K562 (cell line): ENCODE measurements at regions not wholly inside any gene's neighbourhood (a gene's known extent, or its start where the extent isn't known, plus 50 kb on each side); places are given as distances from the start of the nearest gene placed in this dataset.

Source experiments
- ATAC-seq: fragments of 200-7000 bp; cut with Tn5 transposase; 3 replicates; pipeline ENCODE4 v1.9.1; 2020; ENCODE audit warnings: moderate library complexity
- BruUV-seq: library from RNA; stranded (reverse); fragments of 400-500 nt; replicated peaks from 2 replicates; lab custom pipeline; 2021; lab: Mats Ljungman, UMichigan
- CTCF ChIA-PET: fragments of 300-600 bp; formaldehyde crosslinking; extraction: SDS; loops from one replicate; lab custom pipeline; 2021; ENCODE audit warnings: low intra/inter-chr PET ratio; lab: Yijun Ruan, JAX
- POLR2A ChIA-PET: fragments of 300-600, 350-650 bp; sonication (Branson Sonifier 250); formaldehyde crosslinking; extraction: SDS; loops from one replicate; lab custom pipeline; 2021; ENCODE audit warnings: antibody characterized with exemption, inconsistent platforms; lab: Yijun Ruan, JAX
- DNase-seq, 4 experiments: peaks; one replicate each; pipeline versions ENCODE4 v3.0.0 to v3.0.0-alpha.2; 2011 to 2018; ENCODE audit warnings: low spot score in 3 of 4, mixed read lengths in 3 of 4; ENCODE audit errors: extremely low read depth in 1 of 4
- FAIRE-seq: peaks from 2 replicates; lab custom pipeline; 2011; peaks lifted over from hg19 to GRCh38; lab: Jason Lieb, UNC
- H2AFZ ChIP-seq: 2 replicates; pipeline ENCODE4 v1.6.0; 2011; ENCODE audit warnings: low read depth, low read length, control low read depth, inconsistent platforms
- H3K27ac ChIP-seq: fragments of 200-600 bp; 3 replicates; pipeline ENCODE4 v1.8.0; 2011; ENCODE audit warnings: low read depth, mild to moderate bottlenecking, control low read depth, inconsistent platforms, low read length, moderate library complexity, mixed read lengths; ENCODE audit errors: extremely low read depth
- H3K27me3 ChIP-seq, 2 experiments: fragments of 300-600 bp in 1 of 2; 2 replicates in 1 of 2; 3 replicates in 1 of 2; pipeline versions ENCODE4 v1.6.0 to v1.8.0; 2011; ENCODE audit warnings: inconsistent platforms in 2 of 2, low read length in 2 of 2, mild to moderate bottlenecking in 1 of 2, mixed read lengths in 1 of 2, moderate library complexity in 1 of 2; ENCODE audit not compliant: control insufficient read depth in 2 of 2, insufficient read depth in 2 of 2
- H3K36me3 ChIP-seq: fragments of 300-600 bp; 3 replicates; pipeline ENCODE4 v1.8.0; 2011; ENCODE audit warnings: mild to moderate bottlenecking, low read length, inconsistent platforms; ENCODE audit not compliant: control insufficient read depth, insufficient read depth
- H3K4me1 ChIP-seq, 2 experiments: fragments of 200-600 bp in 1 of 2; replicated peaks in 1 of 2; 2 replicates in 1 of 2; 3 replicates in 1 of 2; pipeline versions ENCODE4 v1.5.1 to v1.8.0; 2011; ENCODE audit warnings: inconsistent platforms in 2 of 2, low read length in 2 of 2, mild to moderate bottlenecking in 1 of 2, mixed read lengths in 1 of 2, moderate library complexity in 1 of 2; ENCODE audit not compliant: control insufficient read depth in 2 of 2, insufficient read depth in 2 of 2
- H3K4me2 ChIP-seq: 2 replicates; pipeline ENCODE4 v1.6.1; 2011; ENCODE audit warnings: low read length, control low read depth, inconsistent platforms, mixed read lengths; ENCODE audit not compliant: insufficient read depth
- H3K4me3 ChIP-seq: fragments of 200-600 bp; sonication (generic), shearing (Covaris generic); 2 replicates; pipeline ENCODE4 v1.5.1; 2016; ENCODE audit warnings: control low read depth, inconsistent platforms
- H3K79me2 ChIP-seq: fragments of 200-600 bp; 3 replicates; pipeline ENCODE4 v1.8.0; 2011; ENCODE audit warnings: low read length, inconsistent platforms; ENCODE audit not compliant: control insufficient read depth, insufficient read depth
- H3K9ac ChIP-seq, 2 experiments: 2 replicates each; pipeline versions ENCODE4 v1.6.0 to v1.6.1; 2011; ENCODE audit warnings: low read depth in 2 of 2, low read length in 2 of 2, control low read depth in 1 of 2, inconsistent platforms in 1 of 2, mild to moderate bottlenecking in 1 of 2, mixed read lengths in 1 of 2; ENCODE audit not compliant: insufficient read depth in 1 of 2
- H3K9me1 ChIP-seq: one replicate; pipeline ENCODE4 v1.6.0; 2011; ENCODE audit warnings: inconsistent platforms, mild to moderate bottlenecking, low read length, moderate library complexity; ENCODE audit not compliant: control insufficient read depth, insufficient read depth
- H3K9me3 ChIP-seq: replicated peaks from 2 replicates; pipeline ENCODE4 v1.5.1; 2011; ENCODE audit warnings: low read depth, low read length, inconsistent platforms; ENCODE audit not compliant: control insufficient read depth, insufficient read depth
- H4K20me1 ChIP-seq: replicated peaks from 2 replicates; pipeline ENCODE4 v1.6.1; 2011; ENCODE audit warnings: low read length, inconsistent platforms, mixed read lengths; ENCODE audit not compliant: control insufficient read depth, insufficient read depth
- CEBPB ChIP-seq: fragments of 450-650 bp; IDR thresholded peaks from 2 replicates; pipeline ENCODE4 v1.6.1; 2016; ENCODE audit warnings: missing genetic modification characterization, missing compliant biosample characterization
- EWSR1 ChIP-seq: fragments of 450-650 bp; IDR thresholded peaks from 2 replicates; pipeline ENCODE4 v1.6.1; 2018; ENCODE audit warnings: borderline replicate concordance, mild to moderate bottlenecking, low read depth, moderate library complexity; ENCODE audit not compliant: partially characterized antibody
- HNRNPUL1 ChIP-seq: fragments of 200-400 bp; formaldehyde crosslinking; IDR thresholded peaks from 2 replicates; pipeline ENCODE4 v1.6.1; 2017; ENCODE audit warnings: low read length
- JUN ChIP-seq, 2 experiments: sonication (generic) in 1 of 2; formaldehyde crosslinking in 1 of 2; IDR thresholded peaks; 2 replicates each; pipeline versions ENCODE4 v1.6.1 to v1.8.0; 2012 to 2022; ENCODE audit warnings: borderline replicate concordance in 2 of 2, mild to moderate bottlenecking in 2 of 2, improper control_type of control experiment in 1 of 2, low read depth in 1 of 2, low read length in 1 of 2, missing genetic modification reagents in 1 of 2
- MTA1 ChIP-seq: fragments of 450-650 bp; IDR thresholded peaks from 2 replicates; pipeline ENCODE4 v1.6.1; 2017; ENCODE audit warnings: borderline replicate concordance
- PCBP2 ChIP-seq: fragments of 200-400 bp; formaldehyde crosslinking; IDR thresholded peaks from 2 replicates; pipeline ENCODE4 v1.6.1; 2018; ENCODE audit warnings: low read length, low read depth, mild to moderate bottlenecking, moderate library complexity; ENCODE audit not compliant: poor library complexity, severe bottlenecking
- POLR2B ChIP-seq: fragments of 450-650 bp; IDR thresholded peaks from 2 replicates; pipeline ENCODE4 v1.6.1; 2018; ENCODE audit warnings: low read depth; ENCODE audit not compliant: partially characterized antibody
- RBM39 ChIP-seq: fragments of 200-400 bp; formaldehyde crosslinking; optimal IDR thresholded peaks from 2 replicates; pipeline ENCODE3; 2018; ENCODE audit warnings: low read depth, low read length
- SETDB1 ChIP-seq: IDR thresholded peaks from one replicate; pipeline ENCODE4 v1.6.1; 2012; ENCODE audit warnings: low read length, control low read depth, inconsistent platforms
- SNIP1 ChIP-seq: fragments of 450-650 bp; IDR thresholded peaks from 2 replicates; pipeline ENCODE4 v1.7.1; 2017; ENCODE audit warnings: low read depth, mild to moderate bottlenecking
- TARDBP ChIP-seq: fragments of 450-650 bp; IDR thresholded peaks from 2 replicates; pipeline ENCODE4 v1.6.1; 2016
- TFAM ChIP-seq: fragments of 250-450 bp; sonication (Bioruptor Pico); conservative IDR thresholded peaks from 2 replicates; pipeline ENCODE4 v1.5.0; 2021; ENCODE audit warnings: mild to moderate bottlenecking, moderate library complexity
- ZNF512 ChIP-seq: IDR thresholded peaks from 2 replicates; pipeline ENCODE4 v1.6.1; 2016; ENCODE audit warnings: missing genetic modification characterization, missing compliant biosample characterization
- ZNF717 ChIP-seq: fragments of 250-450 bp; sonication (Bioruptor Pico); IDR thresholded peaks from 2 replicates; pipeline ENCODE4 v1.5.0; 2021
- ZSCAN32 ChIP-seq: fragments of 450-650 bp; formaldehyde crosslinking; IDR thresholded peaks from 2 replicates; pipeline ENCODE4 v1.4.0; 2020; ENCODE audit warnings: mild to moderate bottlenecking, moderate library complexity
- WGBS: fragments of 100-300 bp; shearing (Covaris generic); methylation state at CpG from one replicate; pipeline ENCODE4 v1.1.6; 2016; ENCODE audit warnings: low coverage, mixed read lengths; ENCODE audit not compliant: insufficient coverage; ENCODE audit errors: missing lambda C conversion rate; 5-methylcytosine and 5-hydroxymethylcytosine counted together
- in situ Hi-C: fragments of 300-500 bp; cut with MboI; formaldehyde crosslinking; loops from 4 replicates; pipeline ENCODE4 v1.15.0; 2018; ENCODE audit warnings: inconsistent platforms, mixed read lengths
- intact Hi-C: fragments of 100-400 bp; cut with micrococcal nuclease; formaldehyde crosslinking; loops from 2 replicates; pipeline ENCODE4 v1.14.2; 2022
- TF ChIP-seq, protein P1 (sequence below): fragments of 250-450 bp; sonication (Bioruptor Pico); IDR thresholded peaks from 2 replicates; pipeline ENCODE4 v1.4.0; 2020; ENCODE audit warnings: borderline replicate concordance

DNA sequence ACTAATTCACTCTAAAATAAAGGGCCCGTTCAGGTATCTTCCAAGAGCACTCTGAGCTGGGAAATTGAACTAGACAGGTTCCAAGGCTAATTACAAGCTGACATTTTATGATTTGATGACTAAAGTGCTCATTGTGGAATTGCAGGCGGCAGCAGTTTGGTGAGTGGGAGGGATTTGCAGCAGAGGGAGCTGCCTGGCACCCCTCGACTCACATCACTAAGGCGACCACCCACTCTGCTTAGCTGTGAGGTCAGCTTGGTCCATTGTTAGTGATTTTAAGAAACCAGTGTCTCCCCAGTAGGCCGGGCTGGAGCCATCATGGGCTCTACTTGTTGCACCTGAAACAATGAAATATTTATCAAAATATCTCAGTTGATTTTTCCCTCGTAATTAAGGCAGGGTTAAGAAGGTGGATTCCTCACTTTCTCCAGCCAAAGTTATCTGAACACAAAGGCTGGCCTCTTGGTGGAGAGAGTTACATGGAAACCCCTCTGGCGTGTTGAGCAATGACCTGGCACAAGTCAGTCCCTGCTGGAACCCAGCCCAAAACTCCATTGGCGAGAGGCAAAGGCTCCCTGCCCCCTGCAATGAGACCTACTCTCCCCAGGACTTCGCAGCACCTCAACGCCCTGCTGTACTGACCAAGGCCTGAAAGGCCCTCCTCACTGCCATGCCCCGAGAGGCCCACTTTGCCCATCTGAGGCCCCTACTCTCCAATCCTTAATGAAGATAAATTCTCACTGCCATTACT lies 65.0 kb upstream of the ATP2B2 start:
- no peak overlapping the region for H2AFZ ChIP-seq
- WGBS = 0% methylated on average over 11 of the region's 11 CpGs
- no peaks in the 10 kb centered on the region for H3K9me3 ChIP-seq
- H3K27me3 ChIP-seq = peaks cover 4 to 11% of the 10 kb centered on the region in 2 experiments; a peak in 2 of 5 replicates
- FAIRE-seq = no peak
- ChIA-PET POLR2A (interaction anchor here (0.9 to 1.8 kb wide), 3 partner anchors 10 to 17 kb away, joined by 3 to 7 read pairs (median 3); no protein-coding TSS in a partner anchor), CTCF (no interaction called here)
- in situ Hi-C loops = no loop called here
- H3K9ac ChIP-seq = no peak overlapping the region
- H3K36me3 ChIP-seq = no peaks in the 10 kb centered on the region
- H3K4me3 ChIP-seq = no peak overlapping the region
- no peak overlapping the region for H3K27ac ChIP-seq
- BruUV-seq = no TSS peak
- H4K20me1 ChIP-seq = peaks cover 10% of the 10 kb centered on the region; the same call in 1 of the 2 replicates
- no peaks in the 10 kb centered on the region for H3K9me1 ChIP-seq
- DNase-seq = no peak
- intact Hi-C loops = no loop called here
- ATAC-seq = no peak
- H3K4me2 ChIP-seq = no peak overlapping the region
- no peaks in the 10 kb centered on the region for H3K4me1 ChIP-seq
- H3K79me2 ChIP-seq = no peaks in the 10 kb centered on the region
- TF ChIP-seq HNRNPUL1 = no peak
- TF ChIP-seq, protein P1, sequence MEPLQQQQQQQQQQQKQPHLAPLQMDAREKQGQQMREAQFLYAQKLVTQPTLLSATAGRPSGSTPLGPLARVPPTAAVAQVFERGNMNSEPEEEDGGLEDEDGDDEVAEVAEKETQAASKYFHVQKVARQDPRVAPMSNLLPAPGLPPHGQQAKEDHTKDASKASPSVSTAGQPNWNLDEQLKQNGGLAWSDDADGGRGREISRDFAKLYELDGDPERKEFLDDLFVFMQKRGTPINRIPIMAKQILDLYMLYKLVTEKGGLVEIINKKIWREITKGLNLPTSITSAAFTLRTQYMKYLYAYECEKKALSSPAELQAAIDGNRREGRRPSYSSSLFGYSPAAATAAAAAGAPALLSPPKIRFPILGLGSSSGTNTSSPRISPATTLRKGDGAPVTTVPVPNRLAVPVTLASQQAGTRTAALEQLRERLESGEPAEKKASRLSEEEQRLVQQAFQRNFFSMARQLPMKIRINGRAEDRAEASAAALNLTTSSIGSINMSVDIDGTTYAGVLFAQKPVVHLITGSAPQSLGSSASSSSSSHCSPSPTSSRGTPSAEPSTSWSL (CRISPR knock-in tag) = no peak
- no peak for TF ChIP-seq TFAM (CRISPR knock-in tag)
- no peak for TF ChIP-seq RBM39
- no peak for TF ChIP-seq ZSCAN32 (CRISPR knock-in tag)
- no peak for TF ChIP-seq MTA1
- TF ChIP-seq TARDBP = no peak
- no peak for TF ChIP-seq EWSR1
- TF ChIP-seq POLR2B = no peak
- no peak for TF ChIP-seq CEBPB
- TF ChIP-seq SNIP1 = no peak
- no peak for TF ChIP-seq PCBP2
- no peak for TF ChIP-seq JUN (IDR thresholded peaks at IDR 0.05; ENCODE audit: borderline replicate concordance, low read depth, low read length)
- no peak for TF ChIP-seq JUN (CRISPR knock-in tag; IDR thresholded peaks at IDR 0.05; ENCODE audit: borderline replicate concordance)
- no peak for TF ChIP-seq ZNF512
- TF ChIP-seq ZNF717 (CRISPR knock-in tag) = no peak
- TF ChIP-seq SETDB1 = no peak
